ENCODE measurements at regions not wholly inside any gene's neighbourhood (a gene's known extent, or its start where the extent isn't known, plus 50 kb on each side); places are given as distances from the start of the nearest gene placed in this dataset.

DNA sequence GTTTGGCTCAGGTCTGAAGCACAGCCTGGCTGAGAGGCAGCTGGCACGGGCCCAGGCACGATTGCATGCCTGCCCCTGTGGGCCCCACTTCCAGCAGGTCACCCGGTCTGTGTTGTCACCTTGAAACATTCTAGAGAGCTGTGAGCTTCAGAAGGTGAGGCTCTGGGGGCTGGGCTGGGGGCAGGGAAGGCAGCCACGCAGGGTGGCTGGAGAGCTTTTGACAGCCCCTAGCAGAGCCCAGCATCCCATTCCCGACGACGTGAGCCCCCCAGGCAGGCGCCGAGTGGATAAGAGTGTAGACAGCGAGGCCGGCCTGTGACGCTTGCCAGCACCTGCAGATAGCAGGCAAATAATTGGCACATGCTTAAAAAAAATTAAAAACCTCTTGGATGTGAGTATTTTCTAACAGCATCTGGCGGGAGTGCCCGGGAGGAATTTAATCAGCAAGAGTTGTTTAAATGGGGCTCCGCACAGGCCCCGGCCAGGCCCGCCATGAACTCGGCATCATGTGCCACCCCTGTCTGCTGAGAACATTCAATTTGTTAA lies 212.0 kb upstream of the TBX20 start:
- no peak for TF ChIP-seq YY1 (IDR thresholded peaks at IDR 0.05; ENCODE audit: insufficient read depth, insufficient read length)
- no peak for TF ChIP-seq ZNF274 (IDR thresholded peaks at IDR 0.05; ENCODE audit: low read depth, low read length)
- no peak for TF ChIP-seq SUZ12 (IDR thresholded peaks at IDR 0.05; ENCODE audit: extremely low read depth, insufficient read depth, insufficient read length)

Measured in NT2/D1 (cell line).